ENCODE measurements at regions not wholly inside any gene's neighbourhood (a gene's known extent, or its start where the extent isn't known, plus 50 kb on each side); places are given as distances from the start of the nearest gene placed in this dataset.
"Not testable (repeated sequence)": the region's sequence is repeated elsewhere in the genome, so short reads cannot be mapped to it uniquely, and the experiment has no call there.

DNA sequence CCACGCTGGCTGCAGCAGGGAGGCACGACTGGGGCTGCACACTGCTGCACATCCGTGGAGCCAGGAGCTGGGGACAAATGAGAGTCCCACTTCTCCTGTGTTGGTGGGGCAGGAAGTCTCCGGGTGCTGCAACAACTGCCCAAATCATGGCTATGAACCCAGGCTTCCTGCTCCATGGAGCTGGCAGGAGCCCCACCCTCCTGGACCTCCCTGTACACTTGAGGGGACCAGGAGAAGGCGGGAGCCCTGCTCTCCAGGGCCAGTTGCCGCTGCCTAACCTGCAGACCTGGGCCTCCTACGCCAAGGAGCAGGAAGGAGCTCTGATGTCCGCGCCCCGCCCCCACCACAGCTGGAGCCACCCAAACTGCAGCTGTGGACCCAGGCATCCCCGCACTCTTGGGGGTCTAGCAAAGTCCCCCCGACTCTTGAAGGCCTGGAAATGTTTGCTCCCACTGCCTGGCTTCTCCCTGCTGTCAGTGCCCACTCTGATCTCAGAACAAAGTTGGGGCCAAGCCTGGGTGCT, 752.1 kb upstream of the PCDH20 start:
- H3K36me3 Mint-ChIP-seq = peaks cover 4% of the 10 kb centered on the region
- no peak overlapping the region for H3K27ac Mint-ChIP-seq
- DNase-seq (ENCODE audit: low spot score) (no peak), ATAC-seq (no peak)
- H3K9me3 Mint-ChIP-seq = peaks cover 9% of the 10 kb centered on the region
- no peaks in the 10 kb centered on the region for H3K4me1 Mint-ChIP-seq (ENCODE audit: low read depth in 2 of 2)
- no peak overlapping the region for H3K4me3 Mint-ChIP-seq
- H3K27me3 Mint-ChIP-seq = no peaks in the 10 kb centered on the region

DNA sequence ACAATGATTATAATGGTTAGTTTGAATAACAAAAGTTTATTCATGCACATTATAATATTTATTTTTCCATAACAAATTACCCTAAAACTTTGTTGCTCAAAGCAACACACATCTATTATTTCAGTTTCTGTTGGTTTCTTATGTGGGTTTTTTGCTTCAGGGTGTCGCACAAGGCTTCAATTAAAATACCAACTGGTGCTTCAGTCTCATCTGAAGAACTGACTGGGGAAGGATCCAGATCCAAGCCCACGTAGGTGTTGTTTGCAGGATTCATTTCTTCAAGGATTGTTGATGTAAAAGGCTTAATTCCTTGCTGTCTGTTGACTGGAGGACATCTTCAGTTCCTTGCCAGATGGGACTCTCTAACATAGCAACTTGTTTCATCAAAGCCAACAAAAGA, 747.2 kb upstream of the PCDH20 start:
- no peaks in the 10 kb centered on the region for H3K4me1 Mint-ChIP-seq (ENCODE audit: low read depth in 2 of 2)
- DNase-seq (ENCODE audit: low spot score) = no peak
- ATAC-seq = no peak
- H3K36me3 Mint-ChIP-seq = no peaks in the 10 kb centered on the region
- H3K9me3 Mint-ChIP-seq = peaks cover 6% of the 10 kb centered on the region
- H3K27me3 Mint-ChIP-seq = no peaks in the 10 kb centered on the region
- H3K4me3 Mint-ChIP-seq = no peak overlapping the region
- H3K27ac Mint-ChIP-seq = no peak overlapping the region

DNA sequence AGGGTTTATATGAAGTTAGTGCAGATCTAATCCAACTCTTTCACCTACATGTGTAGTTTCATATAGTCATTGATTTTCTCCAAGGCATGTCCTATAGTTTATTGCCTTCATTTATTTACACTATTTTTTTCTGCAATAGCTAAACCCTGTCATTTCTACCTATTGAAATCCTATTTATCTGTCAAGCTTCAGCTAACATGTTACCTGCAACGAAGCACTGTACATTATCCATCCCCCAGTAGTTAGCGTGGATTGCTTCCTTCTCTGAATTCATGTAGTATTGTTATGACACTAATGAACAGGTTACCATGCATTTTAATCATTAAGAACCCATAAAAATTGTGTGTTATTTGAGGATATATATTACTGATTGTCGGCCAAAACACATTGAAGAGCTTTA, 742.9 kb upstream of the PCDH20 start:
- H3K27ac Mint-ChIP-seq = no peak overlapping the region
- peaks cover 13% of the 10 kb centered on the region for H3K9me3 Mint-ChIP-seq
- no peaks in the 10 kb centered on the region for H3K27me3 Mint-ChIP-seq
- no peak for DNase-seq (ENCODE audit: low spot score)
- no peak for ATAC-seq
- H3K36me3 Mint-ChIP-seq = no peaks in the 10 kb centered on the region
- no peaks in the 10 kb centered on the region for H3K4me1 Mint-ChIP-seq (ENCODE audit: low read depth in 2 of 2)
- H3K4me3 Mint-ChIP-seq = no peak overlapping the region

DNA sequence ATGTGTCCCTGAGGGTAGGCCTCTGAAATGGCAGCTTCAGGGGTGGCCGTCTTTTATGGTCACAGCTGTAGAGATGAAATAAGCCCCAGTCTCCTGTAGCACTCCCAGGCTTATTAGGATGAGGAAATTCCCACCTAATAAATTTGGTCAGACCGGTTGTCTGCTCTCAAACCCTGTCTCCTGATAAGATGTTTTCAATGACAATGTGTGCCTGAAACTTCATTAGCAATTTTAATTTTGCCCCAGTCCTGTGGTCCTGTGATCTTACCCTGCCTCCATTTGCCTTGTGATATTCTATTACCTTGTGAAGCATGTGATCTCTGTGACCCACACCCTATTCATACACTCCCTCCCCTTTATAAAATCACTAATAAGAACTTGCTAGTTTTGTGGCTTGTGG, 736.1 kb upstream of the PCDH20 start:
- DNase-seq (ENCODE audit: low spot score); H3K4me3 Mint-ChIP-seq; H3K27me3 Mint-ChIP-seq; H3K27ac Mint-ChIP-seq; ATAC-seq; H3K4me1 Mint-ChIP-seq (ENCODE audit: low read depth in 2 of 2): not testable (repeated sequence)
- H3K9me3 Mint-ChIP-seq = peaks cover 16% of the 10 kb centered on the region
- peaks cover 10% of the 10 kb centered on the region for H3K36me3 Mint-ChIP-seq

DNA sequence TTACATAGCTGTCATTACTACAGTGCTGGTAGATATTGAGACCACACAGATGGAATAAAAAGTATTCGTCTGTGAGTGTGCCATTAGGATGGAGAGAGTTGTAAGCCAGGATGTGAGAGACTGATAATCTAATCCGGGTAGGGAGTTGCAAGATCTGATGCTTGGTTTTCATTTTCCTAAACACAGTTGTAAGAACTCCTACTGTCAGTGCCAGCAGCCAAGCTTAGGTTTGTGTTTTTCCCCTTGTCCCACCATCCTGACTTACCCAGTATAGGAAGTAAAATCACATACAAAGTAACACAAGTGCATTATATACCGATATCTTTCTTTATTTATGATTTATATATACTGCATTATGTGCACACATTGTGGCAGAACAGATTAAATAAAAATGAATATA, 726.4 kb upstream of the PCDH20 start:
- H3K9me3 Mint-ChIP-seq = peaks cover 18% of the 10 kb centered on the region

DNA sequence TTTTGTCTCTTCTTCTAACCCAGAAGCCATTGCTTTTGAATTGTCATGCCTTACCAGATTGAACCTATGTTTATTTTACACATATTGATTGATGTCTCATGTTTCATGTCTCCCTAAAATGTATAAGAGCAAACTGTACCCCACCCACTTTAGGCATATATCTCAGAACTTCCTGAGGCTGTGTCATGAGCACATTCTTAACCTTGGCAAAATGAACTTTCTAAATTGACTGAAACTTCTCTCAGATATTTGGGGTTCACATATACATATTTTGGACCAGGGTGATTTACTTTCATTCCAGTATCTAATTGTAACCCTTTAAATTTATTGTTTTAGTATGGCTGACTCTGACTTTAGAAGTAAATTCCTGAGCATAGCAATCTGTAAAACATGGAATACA, 723.9 kb upstream of the PCDH20 start:
- no peaks in the 10 kb centered on the region for H3K27me3 Mint-ChIP-seq
- H3K4me1 Mint-ChIP-seq (ENCODE audit: low read depth in 2 of 2) = no peaks in the 10 kb centered on the region
- DNase-seq (ENCODE audit: low spot score) = no peak
- H3K4me3 Mint-ChIP-seq = no peak overlapping the region
- H3K27ac Mint-ChIP-seq = no peak overlapping the region
- no peak for ATAC-seq
- H3K36me3 Mint-ChIP-seq = no peaks in the 10 kb centered on the region
- H3K9me3 Mint-ChIP-seq = peaks cover 11% of the 10 kb centered on the region

More for the DNA sequence above, 726.4 kb upstream of the PCDH20 start:
- no peak overlapping the region for H3K27ac Mint-ChIP-seq
- ATAC-seq (no peak), DNase-seq (ENCODE audit: low spot score) (no peak)
- peaks cover 4% of the 10 kb centered on the region for H3K36me3 Mint-ChIP-seq
- no peaks in the 10 kb centered on the region for H3K4me1 Mint-ChIP-seq (ENCODE audit: low read depth in 2 of 2)
- H3K4me3 Mint-ChIP-seq = no peak overlapping the region
- H3K27me3 Mint-ChIP-seq = no peaks in the 10 kb centered on the region

DNA sequence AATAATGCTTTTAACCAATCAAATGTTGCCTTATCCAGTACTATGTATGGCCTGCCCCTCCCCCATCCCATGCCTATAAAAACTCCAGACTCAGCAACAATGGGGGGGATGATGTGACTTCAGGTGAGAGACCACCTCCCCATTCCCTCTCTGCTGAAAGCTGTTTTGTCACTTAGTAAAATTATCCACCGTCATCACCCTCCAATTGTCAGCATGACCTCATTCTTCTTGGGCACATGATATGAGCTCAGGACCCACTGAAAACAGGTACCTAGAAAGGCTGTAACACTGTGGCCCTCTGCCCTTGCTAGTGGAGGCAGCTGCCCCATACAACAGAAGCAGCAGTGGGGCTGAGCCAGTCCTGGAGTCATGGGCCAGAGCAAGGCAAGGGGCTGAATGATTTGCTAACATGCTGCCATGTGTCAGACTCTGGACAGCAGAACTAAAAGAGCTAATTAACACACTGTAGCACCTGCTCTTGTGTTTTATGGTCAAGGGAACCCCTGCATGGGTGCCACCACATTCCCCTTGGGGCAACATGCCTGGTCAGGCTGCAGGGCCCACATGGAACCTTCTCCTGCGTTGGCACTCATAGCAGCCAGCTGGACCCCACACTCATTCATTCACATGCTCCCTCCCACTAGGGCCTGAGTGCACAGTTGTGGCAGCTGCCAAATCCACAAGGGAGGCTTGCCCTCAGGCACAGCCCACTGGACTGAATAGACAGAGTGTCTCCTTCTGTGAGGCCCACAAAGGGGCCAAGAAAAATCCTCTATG, 722.2 kb upstream of the PCDH20 start:
- Mint-ChIP-seq H3K27ac (no peak overlapping the region), H3K4me1 (ENCODE audit: low read depth in 2 of 2) (no peaks in the 10 kb centered on the region), H3K4me3 (no peak overlapping the region), H3K9me3 (peaks cover 8% of the 10 kb centered on the region), H3K27me3 (no peaks in the 10 kb centered on the region), H3K36me3 (no peaks in the 10 kb centered on the region)
- DNase-seq (ENCODE audit: low spot score) (no peak), ATAC-seq (no peak)

DNA sequence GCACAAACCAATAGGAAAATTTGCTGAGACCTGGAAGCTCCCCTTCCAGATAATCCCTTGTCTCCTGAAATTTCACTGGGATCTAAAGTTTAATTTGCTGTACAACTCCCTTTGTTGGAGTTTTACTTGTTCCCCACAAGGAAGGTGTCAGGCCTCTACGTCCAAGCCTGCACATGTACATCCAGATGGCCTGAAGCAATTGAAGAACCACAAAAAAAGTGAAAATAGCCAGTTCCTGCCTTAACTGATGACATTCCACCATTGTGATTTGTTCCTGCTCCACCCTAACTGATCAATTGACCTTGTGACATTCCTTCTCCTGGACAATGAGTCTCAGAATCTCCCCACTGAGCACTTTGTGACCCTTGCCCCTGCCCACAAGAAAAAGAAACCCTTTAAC, 716.0 kb upstream of the PCDH20 start:
- H3K4me1 Mint-ChIP-seq (ENCODE audit: low read depth in 2 of 2) = no peaks in the 10 kb centered on the region
- H3K27ac Mint-ChIP-seq = no peak overlapping the region
- no peak overlapping the region for H3K4me3 Mint-ChIP-seq
- DNase-seq (ENCODE audit: low spot score) = no peak
- ATAC-seq = no peak
- peaks cover 11% of the 10 kb centered on the region for H3K9me3 Mint-ChIP-seq
- no peaks in the 10 kb centered on the region for H3K36me3 Mint-ChIP-seq
- no peaks in the 10 kb centered on the region for H3K27me3 Mint-ChIP-seq

DNA sequence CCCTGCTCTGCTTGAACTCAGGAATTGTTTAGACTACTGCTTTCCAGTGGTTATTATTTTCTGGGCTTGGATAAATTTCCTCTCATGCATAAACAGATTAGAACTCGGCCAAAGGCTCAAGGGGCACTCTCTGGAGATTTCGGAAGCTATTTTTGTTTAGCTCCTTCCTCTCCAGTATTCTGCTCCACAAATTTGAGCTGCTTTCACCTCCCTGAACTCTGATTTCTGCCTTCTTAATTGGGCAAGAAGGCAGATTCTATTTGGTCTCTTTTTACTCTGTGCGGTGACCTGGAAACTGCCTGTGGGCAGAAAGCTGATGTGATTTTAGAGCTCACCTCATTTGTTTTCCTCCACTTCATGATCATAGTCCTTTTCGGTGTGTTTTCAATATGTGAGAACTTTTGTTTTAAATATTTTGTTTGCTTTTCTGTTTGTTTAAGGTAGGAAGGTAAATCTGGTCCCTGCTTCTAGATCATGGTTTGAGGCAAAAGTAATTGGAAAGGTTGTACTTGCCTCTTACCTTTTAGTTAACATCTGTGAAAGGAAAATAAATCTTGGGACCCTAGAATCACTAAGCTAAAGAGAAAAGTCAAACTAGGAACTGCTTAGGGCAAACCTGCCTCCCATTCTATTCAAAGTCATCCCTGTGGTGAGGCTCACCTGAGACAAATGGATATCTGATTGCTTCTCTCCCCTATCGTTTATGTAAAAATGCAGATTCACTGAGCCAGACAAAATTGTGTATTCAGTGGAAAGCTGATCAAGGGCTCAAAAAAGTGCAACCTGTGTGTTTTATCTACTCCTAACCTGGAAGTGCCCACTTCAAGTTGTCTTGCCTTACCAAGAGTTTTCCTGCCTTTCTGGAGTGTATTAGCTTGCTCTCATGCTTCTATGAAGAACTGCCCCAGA, 714.7 kb upstream of the PCDH20 start:
- Mint-ChIP-seq H3K4me3 (no peak overlapping the region), H3K4me1 (ENCODE audit: low read depth in 2 of 2) (no peaks in the 10 kb centered on the region), H3K9me3 (peaks cover 11% of the 10 kb centered on the region), H3K36me3 (no peaks in the 10 kb centered on the region), H3K27me3 (no peaks in the 10 kb centered on the region), H3K27ac (no peak overlapping the region)
- ATAC-seq (no peak), DNase-seq (ENCODE audit: low spot score) (no peak)

DNA sequence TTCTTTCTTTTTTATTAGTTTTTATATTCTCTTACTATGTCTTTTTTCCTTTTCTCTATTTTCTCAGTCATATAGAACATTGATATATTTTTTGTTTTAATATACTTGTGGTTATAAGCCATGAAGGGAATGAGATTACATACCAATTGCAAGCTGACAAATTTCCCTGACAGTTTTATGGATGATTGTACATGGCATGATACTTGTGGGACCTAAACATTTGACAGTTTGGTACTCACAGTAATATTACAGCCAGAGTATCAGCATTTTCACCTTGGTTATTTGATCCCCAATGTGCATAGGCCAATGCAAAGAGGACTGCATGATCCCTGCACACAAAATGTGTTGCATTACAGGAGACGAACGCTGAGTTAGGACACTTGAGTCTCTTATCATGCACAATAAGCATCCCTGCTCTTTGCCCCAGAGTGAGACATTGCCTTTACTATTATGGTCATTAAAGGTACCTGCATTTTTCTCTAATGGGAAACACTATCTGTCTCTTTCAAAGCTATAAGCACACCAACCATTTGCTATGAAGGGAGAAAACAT, 713.4 kb upstream of the PCDH20 start:
- Mint-ChIP-seq H3K27ac (no peak overlapping the region), H3K4me1 (ENCODE audit: low read depth in 2 of 2) (no peaks in the 10 kb centered on the region), H3K36me3 (no peaks in the 10 kb centered on the region), H3K9me3 (peaks cover 11% of the 10 kb centered on the region), H3K27me3 (no peaks in the 10 kb centered on the region), H3K4me3 (no peak overlapping the region)
- ATAC-seq = no peak
- no peak for DNase-seq (ENCODE audit: low spot score)

DNA sequence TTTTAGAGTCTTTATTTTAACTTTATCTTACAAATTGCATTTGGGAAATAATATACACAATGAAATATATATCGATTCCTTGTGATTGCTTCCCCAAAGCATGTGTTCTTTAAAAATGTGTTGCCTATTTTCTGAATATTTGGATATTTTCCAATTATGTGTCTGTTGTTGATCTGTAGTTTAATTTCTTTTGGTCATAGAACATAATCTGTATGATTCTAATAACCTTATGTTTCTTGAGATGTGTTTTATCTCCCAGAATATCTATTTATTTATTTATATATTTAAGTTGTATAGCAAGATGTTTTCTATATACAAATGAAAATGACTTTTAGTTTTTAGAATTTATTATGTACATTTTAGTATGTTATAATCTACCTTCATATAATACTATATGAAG, 710.8 kb upstream of the PCDH20 start:
- Mint-ChIP-seq H3K36me3 (no peaks in the 10 kb centered on the region), H3K4me3 (no peak overlapping the region), H3K27ac (no peak overlapping the region), H3K9me3 (peaks cover 11% of the 10 kb centered on the region), H3K27me3 (no peaks in the 10 kb centered on the region), H3K4me1 (ENCODE audit: low read depth in 2 of 2) (no peaks in the 10 kb centered on the region)
- ATAC-seq (no peak), DNase-seq (ENCODE audit: low spot score) (no peak)

DNA sequence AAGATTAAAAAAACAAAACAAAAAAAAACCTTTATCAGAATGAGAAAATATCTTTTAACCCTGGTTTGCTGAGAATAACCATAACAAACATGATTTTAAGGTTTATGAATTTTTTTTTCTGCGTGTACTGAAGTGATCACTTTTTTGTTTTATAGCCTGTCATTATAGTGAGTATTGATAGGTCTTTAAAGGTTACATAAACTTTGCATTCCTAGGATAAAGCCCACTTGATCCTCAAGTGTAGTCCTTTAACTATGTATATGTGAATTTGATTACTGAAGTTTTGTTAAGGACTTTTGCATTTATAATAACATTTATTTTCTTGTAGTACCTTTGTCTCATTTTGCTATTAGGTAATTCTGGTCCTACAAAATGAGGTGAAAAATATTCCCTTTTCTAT, 709.8 kb upstream of the PCDH20 start:
- Mint-ChIP-seq H3K27me3 (no peaks in the 10 kb centered on the region), H3K9me3 (peaks cover 10% of the 10 kb centered on the region), H3K4me3 (no peak overlapping the region), H3K4me1 (ENCODE audit: low read depth in 2 of 2) (no peaks in the 10 kb centered on the region), H3K27ac (no peak overlapping the region), H3K36me3 (no peaks in the 10 kb centered on the region)
- ATAC-seq = no peak
- DNase-seq (ENCODE audit: low spot score) = no peak

DNA sequence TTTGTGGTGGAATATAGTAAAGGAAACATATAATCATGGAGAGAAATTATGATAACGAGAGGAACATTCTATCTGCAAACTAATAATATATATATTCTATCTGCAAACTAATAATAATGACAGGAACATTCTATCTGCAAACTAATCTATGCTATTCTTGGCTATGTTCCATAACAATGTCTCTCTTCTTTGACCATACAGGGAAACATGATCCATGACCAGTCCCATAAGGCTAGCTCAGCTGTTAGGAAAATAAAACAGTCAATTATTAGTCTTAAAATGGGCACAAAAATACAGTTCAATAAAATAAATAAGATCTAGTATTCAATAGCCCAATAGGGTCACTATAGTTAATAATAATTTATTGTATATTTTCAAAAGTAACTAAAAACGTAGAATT, 707.8 kb upstream of the PCDH20 start:
- no peak for DNase-seq (ENCODE audit: low spot score)
- Mint-ChIP-seq H3K4me1 (ENCODE audit: low read depth in 2 of 2) (no peaks in the 10 kb centered on the region), H3K36me3 (no peaks in the 10 kb centered on the region), H3K27ac (no peak overlapping the region), H3K9me3 (peaks cover 5% of the 10 kb centered on the region), H3K4me3 (no peak overlapping the region), H3K27me3 (no peaks in the 10 kb centered on the region)
- ATAC-seq = no peak

DNA sequence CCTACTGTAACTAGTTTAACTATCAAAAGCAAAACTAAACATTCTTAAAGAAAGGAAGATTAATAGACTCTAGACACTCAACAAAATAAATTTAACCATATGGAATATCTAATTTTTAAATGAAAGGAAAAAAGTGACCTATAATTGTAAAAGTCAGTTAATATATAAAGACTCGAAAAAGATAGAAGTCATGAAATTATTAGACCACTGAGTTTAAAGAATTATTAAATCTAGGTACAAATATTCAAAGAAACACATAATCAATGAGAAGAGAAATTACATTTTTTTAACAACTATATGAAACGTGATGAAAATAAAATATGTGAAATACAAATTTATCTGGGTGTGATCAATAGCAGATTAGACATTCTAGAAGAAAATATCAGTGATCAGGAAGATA, 706.8 kb upstream of the PCDH20 start:
- DNase-seq (ENCODE audit: low spot score) (no peak), ATAC-seq (no peak)
- H3K27ac Mint-ChIP-seq = no peak overlapping the region
- H3K36me3 Mint-ChIP-seq = no peaks in the 10 kb centered on the region
- H3K9me3 Mint-ChIP-seq = peaks cover 3% of the 10 kb centered on the region
- H3K4me1 Mint-ChIP-seq (ENCODE audit: low read depth in 2 of 2) = no peaks in the 10 kb centered on the region
- no peak overlapping the region for H3K4me3 Mint-ChIP-seq
- no peaks in the 10 kb centered on the region for H3K27me3 Mint-ChIP-seq

Measured in natural killer cell treated with Interleukin-12 subunit alpha and Interleukin-12 subunit beta and Interleukin-15 and Interleukin-18, amount 100 ng/mL, for 72 hours (primary cell).